ENCODE measurements at regions not wholly inside any gene's neighbourhood (a gene's known extent, or its start where the extent isn't known, plus 50 kb on each side); places are given as distances from the start of the nearest gene placed in this dataset.

DNA sequence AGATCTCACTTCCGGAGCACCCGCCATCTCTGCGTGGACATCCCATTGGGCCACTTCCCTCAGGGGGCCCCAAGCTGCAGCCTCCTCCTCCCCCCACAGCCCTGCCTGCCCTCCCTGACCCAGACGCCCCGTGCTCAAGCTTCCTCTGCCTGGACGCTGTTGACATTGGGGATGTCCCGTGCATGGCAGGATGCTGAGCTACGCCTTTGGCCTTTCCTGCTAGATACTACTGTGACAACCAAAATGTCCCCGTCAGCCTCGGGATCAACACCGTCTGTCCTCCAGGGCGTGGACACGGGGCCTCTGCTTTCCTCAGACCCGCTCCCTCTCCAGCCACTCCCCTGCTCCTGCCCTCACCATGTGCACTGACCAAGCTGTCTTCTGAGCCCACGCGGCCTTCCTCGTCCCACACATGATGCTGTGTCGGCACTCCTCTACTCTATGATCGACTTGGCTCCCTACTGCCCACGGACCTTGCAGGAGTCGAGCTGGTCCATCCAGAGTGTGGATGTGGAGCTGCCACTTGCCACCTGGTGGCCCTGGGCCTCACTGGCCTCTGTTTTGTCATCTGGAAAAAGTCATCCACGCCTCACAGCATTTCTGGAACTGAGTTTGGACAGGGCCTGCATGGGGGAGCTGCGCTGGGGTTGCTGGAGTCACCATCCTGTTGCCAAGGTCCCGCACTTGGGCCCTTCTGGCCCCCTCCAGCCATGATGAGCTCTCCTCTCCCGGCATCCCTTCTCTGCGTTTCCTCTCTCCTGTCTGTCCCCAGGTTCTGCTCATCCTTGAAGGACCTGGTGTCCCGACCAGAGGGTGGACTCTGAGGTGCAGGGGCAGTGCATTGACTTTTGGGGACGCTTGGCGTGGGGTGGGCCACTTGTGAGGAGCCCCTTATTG is 221.7 kb upstream of the CIBAR2 start:
- DNase-seq: no peak

DNA sequence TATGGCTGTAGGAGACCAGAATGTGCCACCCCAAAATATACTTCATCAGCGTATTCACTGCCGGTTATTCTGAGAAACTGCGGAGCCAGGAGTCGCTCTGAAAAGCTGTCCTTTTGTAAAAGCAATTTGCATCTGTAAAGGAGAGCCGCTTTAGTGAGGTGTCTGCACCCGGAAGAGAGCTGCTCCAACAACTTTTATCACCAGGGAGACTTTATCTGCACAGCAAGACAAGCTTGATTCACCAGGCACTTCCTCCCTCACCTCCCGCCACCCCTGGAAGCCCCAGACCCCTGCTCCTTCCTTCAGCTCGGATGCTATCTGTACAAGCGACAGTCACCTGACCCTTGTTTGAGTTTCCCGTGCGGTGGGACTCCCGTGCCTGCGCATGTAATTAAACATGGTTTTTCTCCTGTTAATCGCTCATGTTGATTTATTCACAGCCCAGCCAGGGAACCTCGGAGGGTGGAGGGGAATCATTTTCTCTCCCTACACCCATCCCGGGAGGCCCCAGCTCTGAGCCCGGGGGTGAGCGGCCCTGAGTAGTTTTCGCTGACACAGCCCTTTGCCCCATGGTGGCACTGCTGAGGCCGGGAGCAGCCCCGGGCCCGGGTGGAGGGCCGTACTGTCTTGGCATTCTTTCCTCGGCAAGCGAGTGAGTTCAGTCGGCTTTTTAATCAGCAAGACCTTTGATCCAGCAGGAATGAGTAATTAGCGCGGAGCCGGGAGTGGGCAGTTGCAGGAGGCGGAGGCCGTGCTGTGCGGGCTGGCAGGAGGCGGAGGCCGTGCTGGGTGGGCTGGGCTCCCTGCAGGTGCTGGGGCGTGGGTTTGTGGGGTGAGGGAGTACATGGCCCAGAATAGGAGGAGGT is 222.7 kb upstream of the CIBAR2 start:
- no peak for DNase-seq

DNA sequence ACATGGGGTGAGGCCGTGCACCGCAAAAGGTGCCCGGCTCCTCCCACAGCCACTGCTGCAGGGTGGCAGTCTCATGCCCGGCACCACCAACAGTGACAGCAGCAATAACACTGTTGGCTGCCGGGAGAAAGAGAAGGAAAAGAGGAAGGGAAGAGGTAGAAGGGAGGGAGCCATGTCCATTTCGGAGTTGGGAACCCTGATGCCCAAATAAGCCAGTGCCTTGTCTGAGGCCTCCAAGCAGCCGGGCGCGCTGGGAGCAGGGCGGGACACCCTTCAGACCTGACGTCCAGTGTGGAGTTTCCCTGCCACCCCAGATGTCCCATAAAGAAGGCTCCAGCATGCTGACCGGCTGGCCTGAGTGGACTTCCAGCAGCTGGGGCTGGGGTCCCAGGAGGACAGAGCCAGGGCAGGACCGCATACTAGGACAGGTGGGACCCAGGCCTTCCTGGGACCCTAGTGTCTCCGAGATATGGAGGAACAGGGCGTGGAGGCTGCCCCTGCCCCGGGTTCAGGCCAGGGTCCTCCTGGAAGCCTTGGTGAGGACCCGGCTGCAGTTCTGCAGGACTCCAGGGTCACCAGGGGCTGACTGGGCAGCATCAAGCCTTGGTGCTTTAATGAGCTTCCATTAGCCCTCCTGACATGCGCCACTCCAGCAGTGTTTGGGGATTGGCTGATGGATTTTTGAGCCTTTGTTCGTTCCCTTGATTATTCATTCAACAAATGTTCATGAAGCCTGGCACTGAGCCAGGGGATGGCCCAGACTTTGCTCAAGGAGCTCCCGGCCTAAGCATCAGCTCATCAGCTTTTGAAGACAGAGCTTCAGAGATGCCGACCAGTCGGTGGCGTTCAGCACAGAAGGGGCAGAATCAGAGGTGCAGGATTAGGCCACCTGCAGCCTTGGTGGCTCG is 223.6 kb upstream of the CIBAR2 start:
- no peak for DNase-seq

DNA sequence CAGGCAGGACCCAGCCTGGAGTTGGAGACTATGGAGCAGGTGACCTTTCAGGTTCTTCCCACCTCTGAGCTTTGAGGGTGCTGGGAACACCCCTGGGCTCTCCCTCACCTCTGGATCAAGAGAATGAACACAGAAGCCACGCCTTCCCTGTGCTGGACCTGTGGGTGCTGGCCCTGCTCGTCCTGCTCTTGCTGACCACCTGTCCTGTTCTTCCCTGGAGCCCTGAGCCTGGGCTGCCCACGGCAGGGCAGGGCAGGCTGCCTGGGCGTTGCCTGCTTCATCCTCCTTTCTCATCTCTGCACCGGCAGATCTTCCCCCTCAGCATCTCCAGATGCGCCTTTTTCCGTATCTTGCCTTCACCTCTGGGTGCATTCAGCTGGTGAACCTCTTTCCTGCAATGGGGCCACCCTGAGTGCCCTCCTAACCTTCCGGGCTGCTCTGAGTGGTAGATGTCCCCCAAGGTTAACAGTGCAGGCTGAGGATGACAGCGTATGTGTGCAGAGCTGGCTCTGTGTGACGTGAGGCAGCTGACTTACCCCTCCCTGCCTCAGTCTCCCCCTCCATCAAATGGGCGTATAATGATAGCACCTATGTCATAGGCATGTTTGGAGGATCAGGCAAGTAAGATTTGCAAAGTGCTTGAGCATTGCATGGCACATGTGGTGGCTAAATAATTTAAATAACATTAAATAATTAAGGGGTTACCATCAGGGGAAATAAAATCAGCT is 225.8 kb upstream of the CIBAR2 start:
- DNase-seq: no peak

DNA sequence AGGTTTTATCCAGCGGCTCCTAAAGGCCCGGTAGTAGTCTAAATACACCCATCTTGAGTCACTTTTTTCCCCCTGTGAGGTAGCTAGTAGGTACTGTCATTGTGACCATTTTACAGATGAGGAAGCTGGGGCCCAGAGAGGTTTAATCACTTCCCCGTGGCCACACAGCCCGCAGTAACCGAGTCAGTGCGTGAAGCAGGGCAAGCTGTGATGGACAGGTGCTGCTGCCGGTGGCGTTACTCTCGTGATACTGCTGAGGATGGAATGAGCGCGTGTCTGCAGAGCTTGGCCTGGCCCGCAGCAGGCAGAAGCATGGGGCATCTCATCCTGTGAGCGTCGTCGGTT is 226.3 kb upstream of the CIBAR2 start:
- DNase-seq: no peak

DNA sequence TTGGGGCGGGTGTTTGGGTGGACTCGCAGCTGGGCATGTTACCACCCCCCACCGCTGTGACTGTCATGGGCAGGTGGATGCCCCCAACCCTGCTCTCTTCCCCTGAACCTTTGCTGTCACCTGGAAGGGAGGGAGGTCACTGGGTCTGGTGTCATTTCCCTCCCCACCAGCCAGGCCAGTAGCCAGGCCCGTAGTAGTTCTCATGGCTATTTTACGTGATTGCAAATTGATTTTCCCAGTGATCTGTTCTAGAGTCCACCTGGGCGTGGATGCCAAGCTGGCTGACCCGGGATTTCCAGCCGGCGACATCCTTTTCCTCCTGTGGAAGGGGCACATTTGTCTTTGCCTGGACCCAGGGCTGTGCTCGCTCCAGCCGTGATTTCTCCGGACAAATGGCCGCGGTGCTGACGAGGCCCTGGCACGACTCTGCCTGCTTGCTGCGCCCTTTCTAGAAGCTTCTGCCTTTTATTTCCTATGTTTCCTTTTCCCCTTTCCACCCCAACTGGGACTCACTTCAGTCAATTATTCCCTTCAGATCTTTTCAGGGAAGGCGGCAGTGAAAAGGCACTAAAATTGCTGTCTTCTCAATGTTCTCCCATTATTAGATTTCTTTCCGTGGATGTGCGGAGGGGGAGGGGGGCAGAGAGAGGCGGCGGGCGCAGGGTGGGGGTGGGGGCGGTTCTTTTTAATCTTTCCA is 226.9 kb upstream of the CIBAR2 start:
- no peak for DNase-seq

DNA sequence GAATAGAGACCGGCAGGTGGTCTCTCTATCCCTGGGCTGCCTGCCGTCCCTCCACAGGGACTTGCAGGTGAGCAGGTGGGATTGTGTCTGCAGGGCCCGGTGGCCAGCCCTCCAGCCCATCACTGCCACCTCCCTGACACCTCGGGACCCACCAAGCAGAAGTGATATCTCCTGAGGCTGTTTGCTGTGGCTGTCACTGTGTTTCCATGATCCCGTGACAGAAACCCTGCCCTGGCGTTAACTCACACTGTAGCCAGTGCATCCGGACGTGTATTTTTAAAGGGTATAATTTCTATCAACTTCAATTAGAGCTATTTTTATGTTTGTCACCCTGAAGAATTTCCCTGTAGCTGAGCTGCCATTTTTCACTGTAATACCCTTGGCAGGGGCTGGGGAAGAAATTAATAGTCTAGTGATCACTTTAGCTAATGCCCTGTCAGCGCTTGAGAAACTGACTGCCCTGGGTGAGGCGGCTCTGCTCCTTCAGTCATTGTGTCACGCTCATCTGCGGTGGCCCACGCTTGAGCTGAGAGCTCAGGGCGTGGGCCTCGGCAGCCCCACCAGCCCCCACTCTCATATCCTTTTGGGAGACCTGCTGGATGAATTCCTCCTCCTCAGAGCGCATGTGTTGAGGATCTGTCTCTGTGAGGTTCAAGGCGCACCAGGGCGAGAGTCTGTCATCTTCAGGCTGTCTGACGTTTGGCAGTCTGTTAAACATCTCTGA is 229.9 kb upstream of the CIBAR2 start:
- no peak for DNase-seq

DNA sequence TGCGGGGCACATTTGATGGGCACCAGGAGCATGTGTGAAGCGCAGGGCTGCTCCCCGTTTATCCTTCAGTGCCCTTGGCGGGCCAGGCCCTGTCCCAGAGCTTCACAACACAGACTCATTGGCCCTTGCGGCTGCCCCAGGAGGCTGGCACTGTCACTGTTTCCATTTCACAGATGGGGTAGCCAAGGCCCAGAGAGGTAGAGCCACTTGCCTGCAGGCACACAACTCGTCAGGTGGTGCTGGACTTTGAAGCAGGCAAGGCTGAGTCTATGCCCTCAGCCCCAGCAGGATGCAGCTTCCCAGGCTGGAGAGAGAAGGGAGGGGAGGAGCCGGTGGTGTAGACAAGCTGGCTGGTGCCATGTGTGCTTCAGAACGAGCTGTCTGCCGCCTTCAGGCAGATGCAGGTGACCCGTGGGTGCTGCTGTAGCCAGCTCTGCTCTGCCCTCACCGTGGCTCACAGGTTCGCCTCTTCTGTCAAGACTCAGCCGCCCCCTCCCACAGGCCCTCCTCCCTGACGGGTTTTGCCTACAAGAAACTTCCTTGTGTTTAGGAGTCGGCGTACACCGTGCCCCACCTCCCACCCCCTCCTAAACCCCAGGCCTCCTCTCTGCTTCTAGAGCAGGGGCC is 232.3 kb upstream of the CIBAR2 start:
- DNase-seq: no peak

DNA sequence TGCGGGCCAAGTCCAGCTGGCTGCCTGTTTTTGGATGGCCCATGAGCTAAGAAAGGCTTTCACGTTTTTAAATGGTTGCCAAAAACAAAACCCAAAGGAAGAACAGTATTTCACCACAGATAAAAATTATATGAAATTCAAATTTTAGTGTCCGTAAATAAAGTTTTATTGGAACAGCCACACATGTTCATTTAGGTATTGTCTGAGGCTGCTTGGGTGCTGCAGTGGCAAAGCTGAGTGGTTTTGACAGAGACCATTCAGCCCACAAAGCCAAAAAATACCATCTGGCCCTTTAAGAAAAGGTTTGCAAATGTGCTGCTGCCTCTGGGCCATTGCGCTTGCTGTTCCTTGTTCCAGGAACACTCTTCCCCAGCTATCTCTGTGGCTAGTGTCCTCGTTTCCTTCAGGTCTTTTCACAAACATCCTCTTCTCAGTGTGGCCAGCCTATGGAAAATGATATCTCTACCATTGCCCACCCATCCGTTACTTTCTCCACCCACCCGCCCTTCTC is 232.9 kb upstream of the CIBAR2 start:
- DNase-seq: no peak

DNA sequence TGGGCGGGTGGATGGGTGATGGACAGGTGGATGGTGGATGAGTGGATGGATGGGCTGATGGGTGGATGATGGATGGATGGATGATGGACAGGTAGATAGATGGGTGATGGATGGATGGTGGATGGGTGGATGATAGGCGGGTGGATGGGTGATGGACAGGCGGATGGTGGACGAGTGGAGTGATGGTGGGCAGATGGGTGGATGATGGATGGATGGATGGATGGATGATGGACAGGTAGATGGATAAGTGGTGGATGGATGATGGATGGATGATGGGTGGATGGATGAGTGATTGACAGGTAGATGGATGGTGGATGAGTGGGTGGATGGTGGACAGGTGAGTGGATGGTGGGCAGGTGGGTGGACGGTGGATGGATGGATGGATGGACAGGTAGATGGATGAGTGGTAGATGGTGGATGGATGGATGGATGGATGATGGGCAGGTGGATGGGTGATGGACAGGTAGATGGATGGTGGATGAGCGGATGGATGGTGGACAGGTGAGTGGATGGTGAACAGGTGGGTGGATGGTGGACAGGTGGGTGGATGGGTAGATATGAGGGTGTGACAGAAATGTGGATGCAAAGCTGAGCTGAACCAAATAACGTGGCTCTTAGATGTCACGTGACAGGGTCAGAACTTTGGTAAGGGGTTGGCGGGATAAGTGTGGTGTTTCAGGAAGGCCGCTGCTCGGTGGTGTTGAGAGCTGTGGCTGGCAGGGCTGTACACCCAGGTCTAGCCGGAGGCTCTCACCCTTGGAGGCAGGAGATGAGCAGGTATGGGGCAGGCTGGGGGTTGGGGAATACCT is 234.3 kb upstream of the CIBAR2 start:
- DNase-seq: no peak

DNA sequence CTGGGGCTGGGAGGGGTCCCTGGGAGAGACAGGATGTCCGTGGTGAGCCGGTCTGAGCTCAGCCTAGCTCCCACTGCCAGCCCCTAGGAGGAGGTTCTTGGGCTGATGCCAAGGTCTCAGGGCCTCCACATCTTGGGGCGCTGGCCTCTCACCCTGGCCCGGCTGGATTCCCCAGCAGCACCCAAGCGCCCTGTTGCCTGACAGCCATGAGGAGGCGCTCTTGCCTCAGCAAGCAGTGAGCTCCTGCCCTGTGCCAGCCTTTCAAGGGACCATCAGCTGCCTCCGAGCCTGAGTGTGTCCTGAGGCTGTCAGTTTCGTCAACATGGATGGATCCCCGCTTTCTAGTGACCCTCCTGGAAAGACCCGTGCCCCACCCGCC is 234.9 kb upstream of the CIBAR2 start:
- peak; percentile 7 for DNase-seq

DNA sequence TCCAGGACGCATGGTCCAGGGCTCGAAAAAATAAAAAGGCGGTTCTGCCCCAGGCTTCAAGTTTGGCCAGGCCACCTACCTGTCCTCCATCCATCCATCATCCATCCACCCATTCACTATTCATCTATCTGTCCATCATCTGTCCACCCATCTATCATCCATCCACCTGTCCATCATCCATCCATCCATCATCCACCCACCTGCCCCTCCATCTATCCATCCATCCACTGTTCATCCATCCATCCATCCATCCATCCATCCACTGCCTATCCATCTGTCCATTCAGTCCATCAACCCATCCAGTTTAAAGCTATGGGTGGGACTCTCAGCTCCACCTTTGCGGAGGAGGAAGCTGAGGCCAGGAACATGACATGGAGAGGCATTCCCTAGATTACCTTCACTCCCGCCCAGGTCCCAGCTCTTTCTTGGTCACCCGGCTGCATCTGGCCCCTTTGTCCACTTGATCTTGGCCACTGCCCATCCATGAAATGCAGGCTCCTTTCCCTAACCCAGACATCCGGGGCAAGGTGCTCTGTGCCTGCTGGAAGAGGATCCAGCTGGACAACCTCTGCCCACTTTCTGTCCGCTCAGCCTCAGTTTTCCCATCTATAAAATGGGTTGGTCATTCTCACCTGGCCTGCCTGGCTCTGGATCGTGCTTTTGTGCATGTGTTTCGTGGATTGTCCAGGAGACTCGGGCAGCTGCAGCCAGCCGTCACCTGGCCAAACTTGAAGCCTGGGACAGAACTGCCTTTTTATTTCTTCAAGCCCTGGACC is 236.0 kb upstream of the CIBAR2 start:
- DNase-seq: no peak

DNA sequence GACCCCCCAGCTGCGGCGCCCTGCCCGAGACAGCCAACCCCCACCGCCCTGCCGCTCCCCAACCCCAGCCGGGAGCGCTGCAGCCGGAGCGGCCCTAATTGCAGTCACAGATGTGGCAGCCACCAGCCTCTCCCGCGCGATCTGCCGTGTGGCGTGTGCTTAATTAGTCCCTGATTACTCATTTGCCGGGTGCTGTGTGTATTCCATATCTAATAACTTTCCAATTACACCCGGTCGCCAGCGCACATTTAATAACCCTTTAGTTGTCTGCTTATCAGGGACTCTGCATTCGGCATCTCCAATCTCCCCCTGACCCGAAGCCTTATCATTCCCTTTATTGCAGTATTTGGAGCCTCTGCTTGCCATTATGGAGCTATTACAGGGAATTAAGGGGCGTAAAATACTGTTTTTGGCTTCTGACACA is 236.7 kb upstream of the CIBAR2 start:
- DNase-seq: no peak

DNA sequence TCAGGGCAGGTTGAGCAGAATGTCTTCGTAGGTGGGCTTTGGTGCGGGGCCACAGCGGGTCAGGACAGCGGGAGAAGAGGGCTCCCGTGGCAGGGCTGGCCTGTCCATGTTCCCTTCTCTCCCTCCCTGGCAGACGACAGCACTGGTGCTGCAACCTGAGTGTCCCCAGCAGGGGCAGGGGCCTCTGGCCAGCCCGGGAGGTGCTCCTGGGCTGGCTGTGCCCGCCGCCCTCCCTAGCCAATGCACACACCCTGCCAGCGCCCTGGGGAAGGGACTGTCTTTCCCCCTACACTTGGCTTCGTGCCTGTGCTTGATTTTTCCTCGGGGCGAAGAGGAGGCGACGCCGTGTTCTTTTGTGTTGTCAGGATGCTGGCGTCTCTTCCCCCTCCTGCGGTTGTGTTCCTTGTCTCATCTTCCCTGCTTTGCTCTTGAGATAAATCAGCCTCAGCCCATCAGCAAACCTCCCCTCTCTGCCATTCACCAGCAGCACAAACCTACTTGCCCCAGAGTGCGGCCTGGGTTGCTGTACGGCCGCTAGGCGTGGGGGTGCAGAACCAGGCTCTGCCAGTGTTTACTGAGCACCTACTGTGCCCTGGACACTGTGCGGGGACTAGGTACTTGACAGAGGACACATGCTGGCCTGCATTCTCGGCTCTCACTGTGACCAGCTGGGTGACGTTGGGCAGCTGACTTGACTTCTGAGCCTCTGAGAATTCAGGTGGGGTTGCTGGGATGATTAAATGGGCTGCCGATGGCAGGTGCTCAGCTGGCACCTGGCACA is 237.3 kb upstream of the CIBAR2 start:
- no peak for DNase-seq

DNA sequence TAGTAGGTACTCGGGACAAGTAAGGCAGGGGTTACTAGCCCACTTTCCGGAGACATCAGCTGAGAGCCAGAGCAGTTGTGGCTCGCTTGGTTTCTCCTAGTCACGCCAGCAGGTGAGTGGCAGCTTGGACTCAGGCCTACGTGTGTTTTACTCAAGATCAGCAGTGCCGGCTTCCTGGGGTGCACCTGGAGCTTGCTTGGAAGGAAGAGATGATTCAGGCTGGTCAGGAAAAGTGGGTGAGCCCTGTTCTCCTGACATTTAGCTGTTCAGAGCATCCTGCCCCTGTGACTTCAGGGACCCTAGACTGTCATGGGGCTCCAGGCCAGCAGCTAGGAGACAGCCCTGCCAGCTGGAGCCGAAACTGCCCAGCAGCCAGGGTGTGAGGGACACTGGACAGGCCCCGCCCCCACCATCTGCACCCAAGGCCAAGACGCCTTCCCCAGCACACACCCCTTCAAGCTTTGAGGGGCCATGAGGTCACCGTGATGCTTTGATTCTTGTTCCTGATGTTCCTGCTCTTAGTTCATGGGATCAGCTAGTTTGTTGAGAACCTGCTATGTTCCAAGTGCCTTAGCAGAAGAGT is 238.0 kb upstream of the CIBAR2 start:
- no peak for DNase-seq

DNA sequence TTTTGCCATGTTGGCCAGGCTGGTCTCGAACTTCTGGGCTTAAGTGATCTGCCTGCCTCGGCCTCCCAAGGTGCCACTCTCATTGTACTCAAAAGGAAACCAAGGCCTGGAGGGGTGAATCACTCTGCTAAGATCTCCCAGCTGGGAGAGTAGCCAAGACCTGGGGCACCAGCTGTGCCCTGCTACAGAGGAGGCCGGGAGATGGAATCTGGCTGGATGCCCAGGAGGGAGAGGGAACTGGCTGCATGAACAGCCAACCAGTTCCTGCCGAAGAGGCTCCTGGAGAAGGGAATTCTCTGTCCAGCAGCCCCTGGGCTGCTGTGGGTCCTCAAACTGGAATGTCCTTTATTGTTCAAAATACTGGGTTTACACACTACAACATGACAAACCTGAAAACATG is 238.7 kb upstream of the CIBAR2 start:
- DNase-seq: no peak

DNA sequence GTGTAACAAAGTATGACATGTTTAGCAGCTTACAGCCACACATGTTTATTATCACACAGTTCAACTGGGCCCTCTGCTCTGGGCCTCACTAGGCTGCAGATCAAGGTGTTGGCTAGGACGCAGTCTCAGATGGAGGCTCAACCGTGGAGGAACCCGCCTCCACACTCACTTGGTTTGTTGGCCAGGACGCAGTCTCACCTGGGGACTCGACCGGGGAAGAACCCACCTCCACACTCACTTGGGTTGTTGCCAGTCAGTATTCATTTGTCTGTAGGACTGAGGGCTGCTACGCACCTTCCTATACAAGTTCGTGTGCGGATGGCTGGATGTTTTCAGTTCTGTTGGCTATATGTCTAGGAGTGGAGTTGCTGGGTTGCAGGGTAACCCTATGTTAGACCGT is 240.7 kb upstream of the CIBAR2 start:
- no peak for DNase-seq
